ENCODE measurements at regions not wholly inside any gene's neighbourhood (a gene's known extent, or its start where the extent isn't known, plus 50 kb on each side); places are given as distances from the start of the nearest gene placed in this dataset.

DNA sequence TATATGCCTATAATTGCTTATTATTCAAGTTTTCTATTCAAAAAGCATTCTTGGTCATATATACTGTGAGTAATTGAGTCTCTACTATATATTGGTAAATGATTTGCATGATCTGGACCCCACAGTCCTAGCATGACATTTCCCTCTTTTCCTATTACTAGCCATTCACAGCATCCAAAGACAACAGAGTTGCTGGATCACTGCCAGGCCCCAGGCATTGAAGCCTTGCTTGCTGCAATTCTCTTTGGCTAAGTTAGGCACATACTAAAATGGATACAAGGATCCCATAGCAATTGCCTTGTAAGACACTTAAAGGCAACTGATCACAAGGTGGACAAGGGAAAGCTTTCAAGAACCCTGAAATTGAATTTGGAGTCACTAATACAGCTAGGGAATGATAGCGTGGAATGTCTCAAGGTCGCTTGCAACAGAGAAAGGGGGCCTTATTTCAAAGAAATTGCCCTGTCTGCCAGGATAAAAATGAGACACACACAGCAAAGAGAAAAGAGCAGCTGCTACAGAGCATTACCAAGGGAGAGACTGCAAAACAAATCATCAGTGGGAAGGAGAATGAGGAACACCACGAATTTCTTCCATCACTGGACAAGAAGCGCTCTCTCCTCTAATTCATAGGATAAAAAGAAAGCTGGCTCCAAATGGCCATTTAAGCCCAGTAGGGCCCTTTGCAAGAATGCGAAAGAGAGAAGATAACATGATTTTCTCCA is 77.1 kb upstream of the EPHA4 start (continued):
- no peak for TF ChIP-seq ATF2 (IDR thresholded peaks at IDR 0.05; ENCODE audit: low read length)
- no peak for TF ChIP-seq CREB1 (IDR thresholded peaks at IDR 0.05)
- TF ChIP-seq CHD2 (IDR thresholded peaks at IDR 0.05; ENCODE audit: low read length): no peak
- no peak for TF ChIP-seq BACH1 (IDR thresholded peaks at IDR 0.05; ENCODE audit: low read length)
- TF ChIP-seq ASH2L (IDR thresholded peaks at IDR 0.05; ENCODE audit: low read length): no peak
- TF ChIP-seq JUND (IDR thresholded peaks at IDR 0.05; ENCODE audit: low read length): no peak
- TF ChIP-seq YY1 (IDR thresholded peaks at IDR 0.05; ENCODE audit: low read depth, low read length): no peak
- TF ChIP-seq TEAD4 (IDR thresholded peaks at IDR 0.05; ENCODE audit: low read depth, low read length): no peak

Measured in H1 (cell line).